BLaER1 (cell line): ENCODE measurements at regions not wholly inside any gene's neighbourhood (a gene's known extent, or its start where the extent isn't known, plus 50 kb on each side); places are given as distances from the start of the nearest gene placed in this dataset.

Experiments
- H3K27ac ChIP-seq: shearing (Covaris generic); formaldehyde crosslinking; 2 replicates; pipeline ENCODE4 v1.8.1; 2022
- H3K27me3 ChIP-seq: shearing (Covaris generic); formaldehyde crosslinking; 2 replicates; pipeline ENCODE4 v1.8.1; 2022
- H3K36me3 ChIP-seq: shearing (Covaris generic); formaldehyde crosslinking; 2 replicates; pipeline ENCODE4 v1.8.1; 2022
- H3K4me1 ChIP-seq: shearing (Covaris generic); formaldehyde crosslinking; 2 replicates; pipeline ENCODE4 v1.8.1; 2022
- H3K4me2 ChIP-seq: shearing (Covaris generic); formaldehyde crosslinking; 2 replicates; pipeline ENCODE4 v1.8.1; 2022
- H3K4me3 ChIP-seq: shearing (Covaris generic); formaldehyde crosslinking; 2 replicates; pipeline ENCODE4 v1.8.1; 2022
- H3K9ac ChIP-seq: shearing (Covaris generic); formaldehyde crosslinking; 2 replicates; pipeline ENCODE4 v1.8.1; 2022
- H3K9me3 ChIP-seq: shearing (Covaris generic); formaldehyde crosslinking; 2 replicates; pipeline ENCODE4 v1.8.1; 2022
- H4K20me1 ChIP-seq: shearing (Covaris generic); formaldehyde crosslinking; 2 replicates; pipeline ENCODE4 v1.8.1; 2022
- Cebpa-rat ChIP-seq: shearing (Covaris generic); IDR thresholded peaks from 2 replicates; pipeline ENCODE4 v1.8.1; 2022

DNA sequence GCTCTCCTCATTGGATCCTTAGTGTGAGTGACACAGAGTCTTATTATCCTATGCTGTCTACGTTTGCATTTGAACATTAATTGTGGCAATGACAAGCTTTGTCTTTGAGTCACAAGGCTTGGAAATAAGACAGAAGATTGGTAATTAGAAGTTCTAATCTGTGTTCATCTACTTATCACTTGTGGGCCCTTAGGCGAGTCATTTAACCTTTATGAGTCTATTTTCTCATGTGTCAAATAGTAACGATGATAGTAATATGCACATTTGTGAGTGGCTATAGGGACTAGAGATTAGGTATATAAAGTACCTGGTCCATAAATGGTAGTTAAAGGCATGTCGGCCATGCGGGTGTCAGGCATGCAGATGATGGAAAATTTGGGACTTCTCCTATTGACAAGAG is 105.6 kb upstream of the NABP1 start:
- H3K27me3 ChIP-seq: no peaks in the 10 kb centered on the region
- no peak overlapping the region for H3K9ac ChIP-seq
- H3K27ac ChIP-seq: no peak overlapping the region
- H3K4me1 ChIP-seq: peaks cover 14% of the 10 kb centered on the region
- no peaks in the 10 kb centered on the region for H3K36me3 ChIP-seq
- no peaks in the 10 kb centered on the region for H4K20me1 ChIP-seq
- TF ChIP-seq Cebpa-rat: no peak
- H3K9me3 ChIP-seq: no peaks in the 10 kb centered on the region
- H3K4me3 ChIP-seq: no peak overlapping the region
- H3K4me2 ChIP-seq: no peak overlapping the region

DNA sequence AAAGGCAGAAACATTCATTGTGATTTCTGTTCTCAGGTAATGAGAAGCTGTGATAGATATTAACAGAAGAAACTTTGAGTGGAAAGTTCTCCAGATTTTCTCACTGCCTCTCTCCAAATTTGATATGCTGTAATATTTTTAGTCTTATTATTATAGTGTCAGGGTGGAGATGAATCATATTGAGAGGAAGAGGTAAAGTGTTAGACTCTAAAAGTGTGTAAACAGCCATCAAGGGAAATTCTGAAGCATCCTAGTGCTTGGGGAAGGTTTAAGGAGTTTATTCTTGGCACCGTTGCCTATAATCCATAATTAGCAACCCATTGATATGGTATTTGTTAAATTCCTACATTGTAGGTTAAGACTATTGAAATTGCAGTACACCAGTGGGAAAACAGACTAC is 104.7 kb upstream of the NABP1 start:
- Histone ChIP-seq H3K4me3 (no peak overlapping the region), H4K20me1 (no peaks in the 10 kb centered on the region), H3K9me3 (no peaks in the 10 kb centered on the region), H3K36me3 (no peaks in the 10 kb centered on the region), H3K27ac (no peak overlapping the region), H3K4me1 (peaks cover 14% of the 10 kb centered on the region), H3K27me3 (no peaks in the 10 kb centered on the region), H3K9ac (no peak overlapping the region), H3K4me2 (no peak overlapping the region)
- no peak for TF ChIP-seq Cebpa-rat

DNA sequence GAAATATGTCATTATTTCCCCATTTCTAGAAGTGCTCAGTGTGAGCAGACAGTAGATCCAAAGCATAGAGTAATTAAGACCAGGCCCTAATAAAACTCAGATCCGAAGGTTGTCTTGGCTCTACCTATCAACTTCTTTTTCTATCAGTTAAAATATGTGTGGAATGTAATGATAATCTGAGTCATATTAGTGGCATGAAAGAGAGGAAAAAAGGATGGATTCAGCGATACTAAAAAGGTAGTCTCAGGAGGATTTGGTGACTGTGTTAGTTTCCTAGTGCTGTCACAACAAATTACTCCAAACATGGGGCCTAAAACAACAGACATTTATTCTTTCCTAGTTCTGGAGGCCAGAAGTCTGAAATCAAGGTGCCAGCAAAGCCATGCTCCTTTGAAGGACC is 103.7 kb upstream of the NABP1 start:
- no peak overlapping the region for H3K9ac ChIP-seq
- H3K27ac ChIP-seq: no peak overlapping the region
- H3K4me1 ChIP-seq: peaks cover 14% of the 10 kb centered on the region
- H3K36me3 ChIP-seq: no peaks in the 10 kb centered on the region
- no peaks in the 10 kb centered on the region for H4K20me1 ChIP-seq
- no peak overlapping the region for H3K4me2 ChIP-seq
- no peaks in the 10 kb centered on the region for H3K27me3 ChIP-seq
- no peaks in the 10 kb centered on the region for H3K9me3 ChIP-seq
- no peak for TF ChIP-seq Cebpa-rat
- no peak overlapping the region for H3K4me3 ChIP-seq

DNA sequence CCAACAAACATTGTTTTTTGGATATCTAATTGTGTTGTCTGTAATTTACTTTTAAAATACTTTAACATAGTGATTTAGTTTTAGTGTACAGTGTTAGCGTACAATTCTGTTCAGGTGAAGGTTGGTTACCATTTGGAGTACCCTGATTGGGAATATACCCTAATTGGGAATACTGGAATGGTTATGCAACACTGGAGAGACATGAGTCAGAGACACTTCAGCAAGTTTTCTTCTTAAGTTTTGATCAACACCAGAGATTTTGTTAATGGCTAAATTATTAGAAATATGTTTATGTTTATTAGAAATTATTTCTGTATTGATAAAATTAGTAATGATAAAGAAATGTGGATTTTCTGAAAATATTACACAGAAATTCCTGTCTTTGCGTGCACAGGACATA is 100.3 kb upstream of the NABP1 start:
- H3K4me3 ChIP-seq: no peak overlapping the region
- H3K4me2 ChIP-seq: no peak overlapping the region
- no peaks in the 10 kb centered on the region for H3K36me3 ChIP-seq
- H3K27me3 ChIP-seq: no peaks in the 10 kb centered on the region
- no peak overlapping the region for H3K27ac ChIP-seq
- no peaks in the 10 kb centered on the region for H3K4me1 ChIP-seq
- H4K20me1 ChIP-seq: no peaks in the 10 kb centered on the region
- TF ChIP-seq Cebpa-rat: no peak
- H3K9ac ChIP-seq: no peak overlapping the region
- H3K9me3 ChIP-seq: no peaks in the 10 kb centered on the region

DNA sequence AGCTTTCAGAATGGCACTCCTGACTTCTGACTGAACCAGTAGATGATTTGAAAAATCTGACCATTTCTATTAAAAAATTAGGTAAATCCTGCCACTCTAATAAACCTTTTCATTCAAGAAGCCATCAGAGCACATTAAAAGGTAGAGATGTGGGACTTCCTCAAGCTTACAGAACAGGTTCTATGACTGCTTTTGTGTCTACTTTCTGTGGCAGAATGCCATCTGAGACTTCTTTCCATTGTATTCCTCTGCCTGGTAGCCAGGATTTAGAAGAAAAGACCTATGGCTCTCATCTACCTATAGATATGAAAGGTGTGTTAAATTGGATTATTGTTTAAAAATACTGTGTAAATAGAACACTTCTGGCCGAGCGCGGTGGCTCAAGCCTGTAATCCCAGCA is 99.9 kb upstream of the NABP1 start:
- no peaks in the 10 kb centered on the region for H3K9me3 ChIP-seq
- H3K4me1 ChIP-seq: no peaks in the 10 kb centered on the region
- no peaks in the 10 kb centered on the region for H3K27me3 ChIP-seq
- no peak for TF ChIP-seq Cebpa-rat
- no peak overlapping the region for H3K9ac ChIP-seq
- no peaks in the 10 kb centered on the region for H4K20me1 ChIP-seq
- H3K4me3 ChIP-seq: no peak overlapping the region
- no peak overlapping the region for H3K27ac ChIP-seq
- no peak overlapping the region for H3K4me2 ChIP-seq
- H3K36me3 ChIP-seq: no peaks in the 10 kb centered on the region

DNA sequence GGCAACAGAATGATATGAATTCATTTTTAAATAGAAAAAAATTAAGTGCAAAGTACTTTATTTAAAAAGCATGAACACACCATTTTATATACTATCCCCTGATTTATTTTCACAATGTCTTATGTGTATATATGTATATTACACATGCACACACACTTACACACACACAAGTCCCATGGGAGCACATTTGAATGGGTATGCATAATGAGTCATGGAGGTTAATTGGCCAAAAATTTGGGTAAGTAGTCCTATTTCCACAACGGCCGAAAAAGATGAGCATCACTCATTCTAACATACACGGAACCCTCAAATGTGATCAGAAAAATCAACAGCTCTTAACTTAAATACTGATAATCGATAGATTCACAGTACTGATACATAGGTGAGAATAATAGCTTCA is 97.4 kb upstream of the NABP1 start:
- no peaks in the 10 kb centered on the region for H3K9me3 ChIP-seq
- H3K4me1 ChIP-seq: no peaks in the 10 kb centered on the region
- H3K36me3 ChIP-seq: no peaks in the 10 kb centered on the region
- H3K9ac ChIP-seq: no peak overlapping the region
- no peak overlapping the region for H3K4me2 ChIP-seq
- H4K20me1 ChIP-seq: no peaks in the 10 kb centered on the region
- H3K4me3 ChIP-seq: no peak overlapping the region
- H3K27me3 ChIP-seq: no peaks in the 10 kb centered on the region
- H3K27ac ChIP-seq: no peak overlapping the region
- TF ChIP-seq Cebpa-rat: no peak

DNA sequence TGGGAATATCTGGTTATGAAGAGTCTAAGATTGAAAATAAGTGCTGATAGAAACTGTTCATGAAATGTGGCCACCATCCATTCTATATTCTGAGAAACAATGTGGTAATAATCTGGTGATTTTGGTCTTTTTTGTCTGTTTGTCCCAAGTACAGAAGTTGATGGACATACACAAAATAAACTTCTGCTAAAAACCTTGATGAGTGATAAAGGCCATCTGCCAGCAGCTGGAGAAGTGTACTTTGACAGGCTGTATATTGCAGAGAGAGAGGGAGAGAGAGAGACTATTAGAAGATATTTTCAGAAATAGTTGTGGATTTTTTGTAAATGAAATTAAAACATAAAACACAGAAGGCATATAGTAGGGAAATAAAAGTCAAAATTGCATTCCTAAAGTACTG is 96.9 kb upstream of the NABP1 start:
- Histone ChIP-seq H3K36me3 (no peaks in the 10 kb centered on the region), H3K4me2 (no peak overlapping the region), H3K9ac (no peak overlapping the region), H3K4me1 (no peaks in the 10 kb centered on the region), H3K27ac (no peak overlapping the region), H4K20me1 (no peaks in the 10 kb centered on the region), H3K4me3 (no peak overlapping the region), H3K9me3 (no peaks in the 10 kb centered on the region), H3K27me3 (no peaks in the 10 kb centered on the region)
- TF ChIP-seq Cebpa-rat: no peak

DNA sequence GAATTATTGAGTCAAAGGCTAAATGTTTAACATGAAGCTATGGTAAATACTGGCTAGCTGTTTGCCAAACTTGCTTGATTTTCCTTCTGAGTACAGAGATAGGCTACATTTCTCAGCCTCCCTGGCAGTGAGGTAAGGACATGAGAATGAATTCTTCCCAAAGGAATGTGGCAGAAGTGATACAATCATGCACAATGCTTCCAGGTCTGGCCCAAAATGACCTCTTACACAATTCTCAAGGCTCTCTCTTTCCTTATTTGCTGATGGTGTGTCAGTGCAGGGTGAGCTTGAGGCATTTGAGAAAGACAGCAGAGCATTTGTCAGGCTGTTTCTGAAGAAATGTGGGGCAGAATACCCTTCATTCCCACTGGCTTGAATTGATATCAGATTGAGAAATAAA is 95.6 kb upstream of the NABP1 start:
- H3K4me1 ChIP-seq: no peaks in the 10 kb centered on the region
- TF ChIP-seq Cebpa-rat: no peak
- no peak overlapping the region for H3K4me3 ChIP-seq
- H3K9me3 ChIP-seq: no peaks in the 10 kb centered on the region
- H3K9ac ChIP-seq: no peak overlapping the region
- H3K36me3 ChIP-seq: no peaks in the 10 kb centered on the region
- H3K27me3 ChIP-seq: no peaks in the 10 kb centered on the region
- H4K20me1 ChIP-seq: no peaks in the 10 kb centered on the region
- H3K4me2 ChIP-seq: no peak overlapping the region
- H3K27ac ChIP-seq: no peak overlapping the region

DNA sequence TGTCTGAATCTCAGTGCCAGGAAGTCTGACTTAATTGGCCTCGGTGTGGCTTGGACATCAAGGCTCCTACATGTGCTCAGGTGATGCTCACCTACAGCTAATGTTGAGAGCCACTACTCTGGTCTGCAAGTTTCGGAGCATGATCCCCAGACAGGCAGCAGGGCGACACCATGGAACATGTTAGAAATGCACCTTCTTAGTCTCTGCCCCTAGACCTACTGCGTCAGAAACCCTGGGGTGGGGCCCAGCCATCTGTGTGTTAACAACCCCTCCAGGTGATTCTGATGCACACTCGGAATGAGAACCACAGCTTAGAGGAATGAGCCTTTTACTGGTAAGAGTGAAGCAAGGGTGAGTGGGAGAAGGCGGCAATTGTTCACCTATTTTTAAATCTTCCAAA is 86.9 kb upstream of the NABP1 start:
- H3K9me3 ChIP-seq: no peaks in the 10 kb centered on the region
- no peak for TF ChIP-seq Cebpa-rat
- H3K36me3 ChIP-seq: no peaks in the 10 kb centered on the region
- H3K4me3 ChIP-seq: no peak overlapping the region
- no peak overlapping the region for H3K4me2 ChIP-seq
- H3K4me1 ChIP-seq: no peaks in the 10 kb centered on the region
- H4K20me1 ChIP-seq: no peaks in the 10 kb centered on the region
- no peaks in the 10 kb centered on the region for H3K27me3 ChIP-seq
- H3K27ac ChIP-seq: no peak overlapping the region
- no peak overlapping the region for H3K9ac ChIP-seq

DNA sequence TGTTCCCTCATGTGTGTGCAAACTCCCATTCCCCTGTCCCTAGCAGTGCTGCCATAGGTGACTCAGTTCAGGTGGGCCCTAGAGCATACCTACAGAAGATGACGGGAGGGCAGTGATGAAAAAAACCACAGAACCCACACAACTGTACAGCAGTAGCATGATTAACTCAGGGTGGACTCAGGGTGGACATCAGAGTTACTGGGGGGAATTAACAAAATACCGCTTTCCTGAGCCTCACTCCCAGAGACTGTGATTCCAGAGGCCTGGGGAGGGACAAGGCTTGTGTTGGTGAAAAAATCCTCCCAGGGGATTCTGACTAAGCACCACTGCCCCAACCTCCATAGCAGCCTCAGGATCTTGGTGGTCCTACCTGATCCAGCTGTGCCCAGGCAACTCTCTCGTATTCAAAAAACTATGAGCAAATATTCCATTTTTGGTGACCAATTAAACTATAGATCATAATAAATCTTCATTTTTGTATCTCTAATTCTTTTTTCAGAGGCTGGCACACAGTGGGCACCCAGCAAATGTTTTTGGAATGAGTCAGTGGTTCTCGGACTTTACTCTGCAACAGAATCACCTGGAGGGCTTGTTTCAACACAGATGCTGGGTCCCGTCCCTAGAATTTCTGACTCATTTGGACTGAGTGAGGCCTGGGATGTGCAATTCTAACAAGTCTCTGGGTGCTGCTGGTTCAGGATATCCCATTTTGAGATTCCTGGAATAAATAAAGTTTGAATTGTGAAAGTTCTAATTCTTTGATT is 84.1 kb upstream of the NABP1 start:
- Histone ChIP-seq H3K9me3 (no peaks in the 10 kb centered on the region), H3K4me3 (no peak overlapping the region), H4K20me1 (no peaks in the 10 kb centered on the region), H3K4me1 (no peaks in the 10 kb centered on the region), H3K27me3 (no peaks in the 10 kb centered on the region), H3K36me3 (no peaks in the 10 kb centered on the region), H3K4me2 (no peak overlapping the region), H3K27ac (no peak overlapping the region), H3K9ac (no peak overlapping the region)
- no peak for TF ChIP-seq Cebpa-rat
